ENCODE measurements at regions not wholly inside any gene's neighbourhood (a gene's known extent, or its start where the extent isn't known, plus 50 kb on each side); places are given as distances from the start of the nearest gene placed in this dataset.

DNA sequence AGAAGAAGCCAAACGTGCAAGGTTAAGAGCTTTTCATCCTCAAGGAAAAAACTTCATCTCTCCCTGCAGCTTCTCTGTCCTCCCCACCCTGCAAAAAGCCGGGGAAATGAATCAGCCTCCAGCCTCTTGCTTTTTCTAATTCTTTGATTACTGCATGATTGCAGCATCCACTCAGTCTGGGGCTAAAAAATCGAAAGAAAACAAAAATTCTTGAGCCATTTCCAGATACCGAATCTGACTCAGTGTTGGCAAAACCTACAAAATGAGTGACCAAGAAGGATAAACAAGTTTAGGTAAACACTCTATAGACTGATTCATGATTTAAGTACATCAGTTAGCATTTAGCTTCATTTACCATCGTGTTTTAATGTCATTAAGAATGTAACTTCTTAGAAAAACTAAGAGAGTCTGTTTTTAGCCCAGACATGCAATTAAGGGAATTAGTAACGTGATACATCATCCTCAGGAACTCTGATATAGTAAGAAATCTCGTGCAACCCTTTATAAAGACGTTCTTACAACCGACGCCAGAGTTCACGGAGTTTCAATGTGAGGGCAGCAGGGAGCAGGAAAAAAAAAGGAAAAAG lies 287.3 kb upstream of the FOXF1 start:
- TF ChIP-seq L3MBTL2 (conservative IDR thresholded peaks at IDR 0.05) (no peak), BHLHE40 (IDR thresholded peaks at IDR 0.05; ENCODE audit: borderline replicate concordance) (no peak), CTBP1 (IDR thresholded peaks at IDR 0.05; ENCODE audit: borderline replicate concordance) (no peak), SUZ12 (IDR thresholded peaks at IDR 0.05) (no peak), FOXM1 (IDR thresholded peaks at IDR 0.05; ENCODE audit: borderline replicate concordance) (no peak), FOXK2 (IDR thresholded peaks at IDR 0.05) (no peak), ARNT (IDR thresholded peaks at IDR 0.05) (no peak), FOXA1 (IDR thresholded peaks at IDR 0.05) (no peak), SP1 (IDR thresholded peaks at IDR 0.05) (no peak), NFRKB (IDR thresholded peaks at IDR 0.05) (no peak), ZNF384 (IDR thresholded peaks at IDR 0.05) (no peak), ELF4 (IDR thresholded peaks at IDR 0.05) (no peak), TARDBP (IDR thresholded peaks at IDR 0.05) (no peak), HDGF (IDR thresholded peaks at IDR 0.05; ENCODE audit: borderline replicate concordance) (no peak), LEF1 (IDR thresholded peaks at IDR 0.05; ENCODE audit: borderline replicate concordance) (no peak)
- TF ChIP-seq, protein P1, sequence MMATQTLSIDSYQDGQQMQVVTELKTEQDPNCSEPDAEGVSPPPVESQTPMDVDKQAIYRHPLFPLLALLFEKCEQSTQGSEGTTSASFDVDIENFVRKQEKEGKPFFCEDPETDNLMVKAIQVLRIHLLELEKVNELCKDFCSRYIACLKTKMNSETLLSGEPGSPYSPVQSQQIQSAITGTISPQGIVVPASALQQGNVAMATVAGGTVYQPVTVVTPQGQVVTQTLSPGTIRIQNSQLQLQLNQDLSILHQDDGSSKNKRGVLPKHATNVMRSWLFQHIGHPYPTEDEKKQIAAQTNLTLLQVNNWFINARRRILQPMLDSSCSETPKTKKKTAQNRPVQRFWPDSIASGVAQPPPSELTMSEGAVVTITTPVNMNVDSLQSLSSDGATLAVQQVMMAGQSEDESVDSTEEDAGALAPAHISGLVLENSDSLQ (IDR thresholded peaks at IDR 0.05) = no peak
- ChIA-PET POLR2A (no interaction called here), CTCF (no interaction called here)
- no peak for DNase-seq (ENCODE audit: extremely low spot score)

DNA sequence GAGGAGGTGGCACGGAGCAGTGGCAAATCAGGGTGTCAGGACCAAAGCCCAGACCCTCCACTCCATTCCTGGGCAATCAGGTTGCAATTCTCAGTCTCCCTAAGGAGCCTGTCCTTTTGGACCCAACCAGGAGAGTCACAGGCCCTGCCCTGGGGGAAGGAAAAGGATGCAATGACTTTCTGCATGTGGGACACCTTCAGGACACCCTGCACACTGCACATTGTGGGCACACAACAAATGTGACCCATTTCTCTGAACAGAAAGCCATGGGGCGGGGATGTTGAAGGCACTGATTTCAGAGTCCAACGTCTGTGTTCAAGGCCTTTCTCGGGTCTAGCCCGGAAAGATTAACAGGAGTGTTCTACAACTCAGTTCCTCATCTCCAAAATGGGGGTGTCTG lies 286.2 kb upstream of the FOXF1 start:
- TF ChIP-seq HDGF (IDR thresholded peaks at IDR 0.05; ENCODE audit: borderline replicate concordance) (no peak), NFRKB (IDR thresholded peaks at IDR 0.05) (no peak), ZNF384 (IDR thresholded peaks at IDR 0.05) (no peak), L3MBTL2 (conservative IDR thresholded peaks at IDR 0.05) (no peak), FOXK2 (IDR thresholded peaks at IDR 0.05) (no peak), CTBP1 (IDR thresholded peaks at IDR 0.05; ENCODE audit: borderline replicate concordance) (no peak), FOXM1 (IDR thresholded peaks at IDR 0.05; ENCODE audit: borderline replicate concordance) (no peak), SP1 (IDR thresholded peaks at IDR 0.05) (no peak), ELF4 (IDR thresholded peaks at IDR 0.05) (no peak), ARNT (IDR thresholded peaks at IDR 0.05) (no peak)
- ChIA-PET CTCF (no interaction called here), POLR2A (no interaction called here)
- DNase-seq (ENCODE audit: extremely low spot score) = peak; percentile 40

DNA sequence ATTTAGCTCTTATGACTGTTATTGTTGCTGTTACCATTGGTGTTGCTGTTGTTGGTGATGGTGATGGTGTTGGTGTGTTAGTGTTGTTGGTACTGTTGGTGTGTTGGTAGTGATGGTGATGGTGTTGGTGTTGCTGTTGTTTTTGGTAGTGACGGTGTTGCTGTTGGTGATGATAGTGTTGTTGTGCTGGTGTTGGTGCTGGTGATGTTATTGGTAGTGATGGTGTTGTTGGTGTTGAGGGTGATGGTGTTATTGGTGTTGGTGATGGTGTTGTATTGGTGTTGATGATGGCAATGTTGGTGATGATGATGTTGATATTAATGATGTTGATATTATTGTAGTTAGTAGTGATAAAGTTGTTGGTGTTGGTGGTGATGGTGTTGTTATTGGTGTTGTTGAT lies 285.7 kb upstream of the FOXF1 start:
- CTCF ChIA-PET = no interaction called here
- POLR2A ChIA-PET = no interaction called here
- TF ChIP-seq, protein P1 (IDR thresholded peaks at IDR 0.05) = no peak
- TF ChIP-seq L3MBTL2 (conservative IDR thresholded peaks at IDR 0.05) (no peak), HDGF (IDR thresholded peaks at IDR 0.05; ENCODE audit: borderline replicate concordance) (no peak), FOXA1 (IDR thresholded peaks at IDR 0.05) (no peak), FOXK2 (IDR thresholded peaks at IDR 0.05) (no peak), SP1 (IDR thresholded peaks at IDR 0.05) (no peak), SUZ12 (IDR thresholded peaks at IDR 0.05) (no peak), ZNF384 (IDR thresholded peaks at IDR 0.05) (no peak), TARDBP (IDR thresholded peaks at IDR 0.05) (no peak), ELF4 (IDR thresholded peaks at IDR 0.05) (no peak)
- DNase-seq (ENCODE audit: extremely low spot score) = no peak

DNA sequence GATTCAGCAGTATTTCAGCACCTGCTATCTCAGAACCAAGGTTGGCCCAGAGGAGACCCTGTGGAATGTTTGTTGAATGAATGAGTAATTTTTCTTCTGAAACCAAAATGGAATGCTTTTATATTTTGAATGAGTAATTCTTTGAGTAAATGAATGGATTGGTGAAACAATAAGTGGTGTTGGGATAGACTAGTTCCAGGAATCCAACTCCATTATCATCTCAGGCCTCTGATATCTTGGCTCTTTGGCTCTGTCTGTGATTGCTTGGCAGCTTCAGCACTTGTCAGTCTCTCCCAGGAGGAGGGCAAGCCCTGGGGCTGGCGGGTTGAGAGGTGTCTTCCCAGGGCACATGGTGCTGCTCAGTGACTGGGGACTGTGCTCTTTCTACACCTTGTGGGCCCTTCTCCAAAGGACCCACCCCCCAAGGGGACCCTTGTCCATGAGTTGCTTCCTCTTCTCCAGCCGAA lies 284.4 kb upstream of the FOXF1 start:
- POLR2A ChIA-PET = no interaction called here
- DNase-seq (ENCODE audit: extremely low spot score) = no peak
- CTCF ChIA-PET = no interaction called here
- no peak for TF ChIP-seq FOXM1 (IDR thresholded peaks at IDR 0.05; ENCODE audit: borderline replicate concordance)
- no peak for TF ChIP-seq LEF1 (IDR thresholded peaks at IDR 0.05; ENCODE audit: borderline replicate concordance)
- TF ChIP-seq, protein P1 (IDR thresholded peaks at IDR 0.05) = no peak
- no peak for TF ChIP-seq CTBP1 (IDR thresholded peaks at IDR 0.05; ENCODE audit: borderline replicate concordance)
- no peak for TF ChIP-seq SUZ12 (IDR thresholded peaks at IDR 0.05)
- TF ChIP-seq FOXA1 (IDR thresholded peaks at IDR 0.05) = no peak

DNA sequence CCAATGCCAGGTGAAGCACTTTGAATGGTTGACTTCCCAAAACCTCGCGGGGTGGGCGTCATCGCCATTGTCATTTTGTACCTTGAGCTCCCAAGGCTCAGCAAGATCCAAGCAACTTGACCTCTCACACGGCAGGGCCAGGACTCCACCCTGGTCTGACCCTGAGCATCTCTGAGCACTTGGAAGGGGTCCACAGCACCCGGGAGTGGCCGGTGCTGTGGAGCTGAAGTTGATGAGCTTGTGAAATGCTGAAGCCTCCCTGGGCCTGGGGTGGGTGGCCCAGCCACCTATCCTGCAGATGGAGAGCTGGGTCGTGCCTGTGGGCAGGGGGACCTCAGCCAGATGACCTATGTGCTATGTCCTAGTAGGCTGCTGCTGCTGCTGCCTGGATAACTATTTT lies 283.3 kb upstream of the FOXF1 start:
- no peak for TF ChIP-seq SUZ12 (IDR thresholded peaks at IDR 0.05)
- TF ChIP-seq ZNF384 (IDR thresholded peaks at IDR 0.05) = no peak
- no peak for TF ChIP-seq BHLHE40 (IDR thresholded peaks at IDR 0.05; ENCODE audit: borderline replicate concordance)
- no peak for TF ChIP-seq LEF1 (IDR thresholded peaks at IDR 0.05; ENCODE audit: borderline replicate concordance)
- TF ChIP-seq NFRKB (IDR thresholded peaks at IDR 0.05) = no peak
- TF ChIP-seq HDGF (IDR thresholded peaks at IDR 0.05; ENCODE audit: borderline replicate concordance) = no peak
- no peak for TF ChIP-seq FOXA1 (IDR thresholded peaks at IDR 0.05)
- TF ChIP-seq, protein P1 (IDR thresholded peaks at IDR 0.05) = no peak
- TF ChIP-seq CTBP1 (IDR thresholded peaks at IDR 0.05; ENCODE audit: borderline replicate concordance) = no peak
- TF ChIP-seq L3MBTL2 (conservative IDR thresholded peaks at IDR 0.05) = no peak
- no peak for TF ChIP-seq FOXK2 (IDR thresholded peaks at IDR 0.05)
- TF ChIP-seq SP1 (IDR thresholded peaks at IDR 0.05) = no peak
- no peak for TF ChIP-seq FOXM1 (IDR thresholded peaks at IDR 0.05; ENCODE audit: borderline replicate concordance)
- TF ChIP-seq ARNT (IDR thresholded peaks at IDR 0.05) = no peak
- no peak for TF ChIP-seq TARDBP (IDR thresholded peaks at IDR 0.05)
- TF ChIP-seq ELF4 (IDR thresholded peaks at IDR 0.05) = no peak
- ChIA-PET POLR2A (no interaction called here), CTCF (no interaction called here)
- DNase-seq (ENCODE audit: extremely low spot score) = no peak

DNA sequence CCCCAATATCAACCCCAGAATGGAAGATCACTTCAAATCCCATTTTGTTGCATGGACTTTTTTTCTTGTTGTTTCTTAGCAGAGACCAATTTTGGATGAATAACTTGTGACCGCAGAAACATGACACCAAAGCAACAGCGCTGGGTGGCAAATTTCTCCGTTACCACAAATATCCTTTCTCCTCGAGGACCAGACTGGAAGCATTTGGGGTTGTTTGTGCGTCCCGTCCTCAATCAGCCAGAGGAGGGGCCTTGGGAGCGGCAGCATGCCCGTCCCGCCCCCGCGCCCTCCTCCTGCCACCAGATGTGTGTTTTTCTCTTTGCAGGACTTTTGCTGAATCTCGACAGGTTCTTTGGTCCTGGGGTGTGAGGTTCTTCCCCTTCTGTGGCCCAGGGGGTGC lies 282.5 kb upstream of the FOXF1 start:
- TF ChIP-seq SUZ12 (IDR thresholded peaks at IDR 0.05) (no peak), TARDBP (IDR thresholded peaks at IDR 0.05) (no peak), BHLHE40 (IDR thresholded peaks at IDR 0.05; ENCODE audit: borderline replicate concordance) (no peak), ELF4 (IDR thresholded peaks at IDR 0.05) (no peak), LEF1 (IDR thresholded peaks at IDR 0.05; ENCODE audit: borderline replicate concordance) (no peak), NFRKB (IDR thresholded peaks at IDR 0.05) (no peak), HDGF (IDR thresholded peaks at IDR 0.05; ENCODE audit: borderline replicate concordance) (no peak)

More for the DNA sequence above, 282.5 kb upstream of the FOXF1 start:
- DNase-seq (ENCODE audit: extremely low spot score) = no peak
- CTCF ChIA-PET = no interaction called here
- POLR2A ChIA-PET = no interaction called here
